ENCODE measurements at regions not wholly inside any gene's neighbourhood (a gene's known extent, or its start where the extent isn't known, plus 50 kb on each side); places are given as distances from the start of the nearest gene placed in this dataset.

DNA sequence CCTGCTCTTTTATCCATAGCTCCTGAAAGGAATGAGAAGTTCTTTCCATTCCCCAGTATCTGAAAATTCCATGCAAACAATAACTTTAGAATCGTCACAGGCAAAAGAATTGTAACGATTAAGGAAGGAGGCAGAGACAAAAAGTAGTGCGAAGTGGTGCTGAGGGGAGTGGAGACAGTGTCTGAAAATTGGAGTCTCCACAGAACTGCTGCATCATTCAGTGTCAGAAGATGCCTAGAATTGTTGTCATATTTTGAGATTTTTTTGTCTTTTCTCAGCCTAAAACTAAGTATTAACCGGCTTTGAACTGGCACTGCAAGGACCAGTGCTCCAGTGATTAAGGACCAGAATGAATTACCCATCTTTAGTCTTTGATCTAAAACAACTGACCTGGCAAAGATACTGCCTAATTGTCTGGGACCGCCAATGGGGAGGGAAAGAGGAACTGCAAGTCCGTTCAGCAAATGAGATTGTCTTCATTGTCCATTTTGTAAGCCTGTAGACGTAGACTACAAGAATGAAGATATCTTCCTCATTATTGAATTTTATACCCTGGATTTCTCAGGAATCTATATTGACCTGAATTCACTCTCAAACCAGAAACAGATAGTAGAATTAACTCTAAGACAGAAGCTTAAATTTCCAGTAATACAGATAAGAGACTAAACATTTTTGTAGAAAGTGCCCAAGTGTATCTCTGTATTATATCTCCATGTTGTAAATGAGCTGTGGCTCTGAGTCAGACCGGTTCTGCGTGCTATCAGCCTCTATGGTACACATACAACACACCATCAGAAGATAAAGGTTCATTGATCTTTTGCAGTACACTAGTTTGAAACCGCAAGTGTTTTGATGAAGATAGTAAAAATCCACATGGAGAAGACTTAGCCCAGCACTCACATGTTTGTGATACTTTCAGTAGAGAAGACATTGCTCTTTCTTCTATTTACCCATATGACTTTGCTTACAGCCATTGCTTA is 293.2 kb downstream of the EFNB2 start:
- no peaks in the 10 kb centered on the region for H3K9me3 ChIP-seq
- no peaks in the 10 kb centered on the region for H3K36me3 ChIP-seq
- no peak overlapping the region for H3K27ac ChIP-seq
- DNase-seq: no peak
- intact Hi-C loops (cut with DNase I; ENCODE audit: low total_unique reads): no loop called here
- H3K4me1 ChIP-seq: no peaks in the 10 kb centered on the region
- H3K4me3 ChIP-seq: no peak overlapping the region
- no peaks in the 10 kb centered on the region for H3K27me3 ChIP-seq
- no peak for TF ChIP-seq CTCF (IDR thresholded peaks at IDR 0.05)

- Histone ChIP-seq H3K27ac (no peak overlapping the region), H3K4me3 (no peak overlapping the region), H3K36me3 (no peaks in the 10 kb centered on the region), H3K9me3 (no peaks in the 10 kb centered on the region), H3K4me1 (no peaks in the 10 kb centered on the region), H3K27me3 (no peaks in the 10 kb centered on the region)
- intact Hi-C loops (cut with DNase I; ENCODE audit: low total_unique reads): no loop called here
- DNase-seq: no peak
- no peak for TF ChIP-seq CTCF (IDR thresholded peaks at IDR 0.05)
Measured at GRCh38 chr13:106238690-106239089, 296.8 kb downstream of the EFNB2 start.

DNA sequence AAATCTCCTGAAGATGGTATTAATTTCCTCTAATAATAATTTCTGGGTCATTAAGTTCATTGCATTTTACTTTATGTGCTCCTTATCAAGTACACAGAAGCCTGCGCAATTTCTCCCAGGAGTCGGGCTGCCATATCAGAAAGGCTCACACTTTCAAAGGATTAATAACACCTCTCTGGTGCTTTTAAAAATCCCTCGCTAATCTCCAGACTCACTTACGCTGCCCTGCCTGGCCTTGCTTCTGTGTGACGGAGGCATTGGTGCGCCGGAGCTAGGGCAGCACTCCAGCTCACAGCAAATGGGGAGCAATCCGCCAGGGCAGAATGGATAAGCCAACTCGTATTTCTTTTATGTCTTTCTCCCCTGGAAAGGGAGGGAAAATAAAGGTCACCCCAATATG is 300.8 kb downstream of the EFNB2 start:
- Histone ChIP-seq H3K4me3 (no peak overlapping the region), H3K36me3 (no peaks in the 10 kb centered on the region), H3K4me1 (no peaks in the 10 kb centered on the region), H3K9me3 (no peaks in the 10 kb centered on the region), H3K27ac (no peak overlapping the region), H3K27me3 (no peaks in the 10 kb centered on the region)
- TF ChIP-seq CTCF (IDR thresholded peaks at IDR 0.05): no peak
- intact Hi-C loops (cut with DNase I; ENCODE audit: low total_unique reads): no loop called here
- no peak for DNase-seq

DNA sequence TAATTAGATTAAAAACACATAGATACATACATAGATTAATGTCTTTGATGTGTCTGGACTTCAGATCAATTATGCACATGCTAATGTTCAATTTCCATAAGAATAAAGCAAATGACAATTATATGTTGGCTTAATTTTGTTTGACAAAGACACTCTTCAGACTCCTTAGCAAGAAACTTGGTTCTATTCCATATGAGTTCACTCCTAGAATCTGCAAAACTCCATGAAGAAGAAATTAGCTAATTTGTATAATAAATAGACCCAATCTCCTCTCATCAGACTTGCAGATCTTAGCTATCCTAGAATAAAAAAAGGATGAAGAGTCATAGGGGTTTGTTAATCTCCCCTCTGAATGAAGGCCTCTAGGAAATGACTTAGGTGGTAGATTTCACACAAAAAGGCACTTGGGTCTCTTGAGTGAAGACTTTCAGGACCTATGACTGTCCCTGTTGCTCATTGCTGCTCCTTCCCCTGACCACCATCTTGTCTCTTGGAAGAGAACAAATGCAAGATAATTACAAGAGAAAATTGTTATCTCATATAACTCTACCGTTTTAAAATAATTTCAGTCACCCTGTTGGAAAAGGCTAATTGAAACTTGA is 302.2 kb downstream of the EFNB2 start:
- DNase-seq: no peak
- no peaks in the 10 kb centered on the region for H3K9me3 ChIP-seq
- no peaks in the 10 kb centered on the region for H3K27me3 ChIP-seq
- no peaks in the 10 kb centered on the region for H3K4me1 ChIP-seq
- no peak for TF ChIP-seq CTCF (IDR thresholded peaks at IDR 0.05)
- intact Hi-C loops (cut with DNase I; ENCODE audit: low total_unique reads): no loop called here
- H3K4me3 ChIP-seq: no peak overlapping the region
- no peak overlapping the region for H3K27ac ChIP-seq
- H3K36me3 ChIP-seq: no peaks in the 10 kb centered on the region

GRCh38 chr13:106232681-106233080 is 302.8 kb downstream of the EFNB2 start:
- no peak for DNase-seq
- H3K9me3 ChIP-seq: no peaks in the 10 kb centered on the region
- no peak for TF ChIP-seq CTCF (IDR thresholded peaks at IDR 0.05)
- no peak overlapping the region for H3K27ac ChIP-seq
- H3K4me1 ChIP-seq: no peaks in the 10 kb centered on the region
- H3K27me3 ChIP-seq: no peaks in the 10 kb centered on the region
- no peak overlapping the region for H3K4me3 ChIP-seq
- intact Hi-C loops (cut with DNase I; ENCODE audit: low total_unique reads): no loop called here
- H3K36me3 ChIP-seq: no peaks in the 10 kb centered on the region
